Spleen (tissue), 7 donors: ENCODE measurements at regions not wholly inside any gene's neighbourhood (a gene's known extent, or its start where the extent isn't known, plus 50 kb on each side); places are given as distances from the start of the nearest gene placed in this dataset.

Source experiments
- POLR2A ChIP-seq, 3 donors: fragments of 450-650 bp; IDR thresholded peaks; one replicate each; pipeline ENCODE4 v1.5.1; 2017; ENCODE audit warnings: antibody characterized with exemption in 3 of 3, mild to moderate bottlenecking in 1 of 3
- POLR2AphosphoS5 ChIP-seq, 3 donors: sonication (generic); formaldehyde crosslinking; IDR thresholded peaks; one replicate each; pipeline ENCODE4 v1.5.1; 2017; ENCODE audit warnings: antibody characterized with exemption in 3 of 3
- TF ChIP-seq, protein P1 (sequence below), 11 experiments: fragments of 200-600 bp in 7 of 11; fragments of 450-650 bp in 4 of 11; sonication (generic) in 4 of 11; IDR thresholded peaks in 8 of 11; conservative IDR thresholded peaks in 3 of 11; 1 replicate in 7 of 11; 2 replicates in 4 of 11; pipeline versions ENCODE4 v1.4.0 to v1.8.0; 2016 to 2021; ENCODE audit warnings: antibody characterized with exemption in 11 of 11, inconsistent platforms in 4 of 11, mild to moderate bottlenecking in 1 of 11
- donor health status: DM: no; HTN: no; CAD: no; lungs with moderate emphysema.
- donor health status: DM: no; HTN: no; CAD: no.
- donor health status: DM: no; HTN: no; CAD: no.

DNA sequence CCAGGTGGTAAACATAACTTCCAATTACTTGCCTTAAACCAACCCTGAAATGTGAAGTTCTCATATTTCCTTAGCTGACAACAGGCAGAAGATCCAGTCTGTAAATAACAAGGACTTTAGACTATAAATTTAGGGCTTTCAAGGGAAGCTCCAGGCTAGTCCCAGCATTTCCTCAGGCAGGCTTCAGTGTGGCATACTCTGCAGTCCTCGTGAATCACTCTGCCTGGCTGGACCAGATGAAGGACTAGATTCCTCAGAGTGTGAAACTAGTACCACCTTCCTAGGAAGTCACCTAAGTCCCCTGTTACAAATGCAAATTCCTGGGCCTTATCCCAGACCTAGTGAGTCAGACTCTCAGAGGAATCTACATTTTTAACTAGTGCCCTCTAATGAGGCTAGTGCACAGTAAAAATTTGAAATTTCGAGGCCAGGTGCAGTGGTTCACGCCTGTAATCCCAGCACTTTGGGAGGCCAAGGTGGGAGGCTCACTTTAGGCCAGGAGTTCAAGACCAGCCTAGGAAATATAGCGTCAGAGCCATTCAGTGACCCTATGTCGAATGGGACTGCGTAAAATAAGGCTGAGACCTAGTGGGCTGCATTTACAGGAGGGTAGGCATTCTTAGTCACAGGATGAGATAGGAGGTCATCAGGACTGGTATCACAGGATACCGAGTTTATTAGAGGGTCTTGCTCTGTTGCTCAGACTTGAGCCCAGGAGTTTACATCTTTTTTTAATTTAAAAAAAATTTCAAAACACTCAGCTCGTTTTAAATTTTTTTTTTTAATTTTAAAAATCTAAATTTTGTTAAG lies 279.6 kb upstream of the JARID2 start:
- TF ChIP-seq, protein P1, sequence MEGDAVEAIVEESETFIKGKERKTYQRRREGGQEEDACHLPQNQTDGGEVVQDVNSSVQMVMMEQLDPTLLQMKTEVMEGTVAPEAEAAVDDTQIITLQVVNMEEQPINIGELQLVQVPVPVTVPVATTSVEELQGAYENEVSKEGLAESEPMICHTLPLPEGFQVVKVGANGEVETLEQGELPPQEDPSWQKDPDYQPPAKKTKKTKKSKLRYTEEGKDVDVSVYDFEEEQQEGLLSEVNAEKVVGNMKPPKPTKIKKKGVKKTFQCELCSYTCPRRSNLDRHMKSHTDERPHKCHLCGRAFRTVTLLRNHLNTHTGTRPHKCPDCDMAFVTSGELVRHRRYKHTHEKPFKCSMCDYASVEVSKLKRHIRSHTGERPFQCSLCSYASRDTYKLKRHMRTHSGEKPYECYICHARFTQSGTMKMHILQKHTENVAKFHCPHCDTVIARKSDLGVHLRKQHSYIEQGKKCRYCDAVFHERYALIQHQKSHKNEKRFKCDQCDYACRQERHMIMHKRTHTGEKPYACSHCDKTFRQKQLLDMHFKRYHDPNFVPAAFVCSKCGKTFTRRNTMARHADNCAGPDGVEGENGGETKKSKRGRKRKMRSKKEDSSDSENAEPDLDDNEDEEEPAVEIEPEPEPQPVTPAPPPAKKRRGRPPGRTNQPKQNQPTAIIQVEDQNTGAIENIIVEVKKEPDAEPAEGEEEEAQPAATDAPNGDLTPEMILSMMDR (IDR thresholded peaks at IDR 0.05 in 8 of 11, conservative IDR thresholded peaks at IDR 0.05 in 3 of 11) = no peak
- TF ChIP-seq POLR2A (IDR thresholded peaks at IDR 0.05) = no peak
- TF ChIP-seq POLR2AphosphoS5 (IDR thresholded peaks at IDR 0.05) = no peak
